Stimulated activated CD4-positive, alpha-beta T cell treated with anti-CD3 and anti-CD28 coated beads, Interleukin-12 subunit alpha, Interleukin-12 subunit beta, amount 100 ng/mL, for 48 hours (primary cell): ENCODE measurements at regions not wholly inside any gene's neighbourhood (a gene's known extent, or its start where the extent isn't known, plus 50 kb on each side); places are given as distances from the start of the nearest gene placed in this dataset.

Experiments
- DNase-seq, 3 donors: peaks; one replicate each; pipeline ENCODE4 v3.0.0-alpha.2; 2020; ENCODE audit warnings: low read depth in 2 of 3, low spot score in 1 of 3

DNA sequence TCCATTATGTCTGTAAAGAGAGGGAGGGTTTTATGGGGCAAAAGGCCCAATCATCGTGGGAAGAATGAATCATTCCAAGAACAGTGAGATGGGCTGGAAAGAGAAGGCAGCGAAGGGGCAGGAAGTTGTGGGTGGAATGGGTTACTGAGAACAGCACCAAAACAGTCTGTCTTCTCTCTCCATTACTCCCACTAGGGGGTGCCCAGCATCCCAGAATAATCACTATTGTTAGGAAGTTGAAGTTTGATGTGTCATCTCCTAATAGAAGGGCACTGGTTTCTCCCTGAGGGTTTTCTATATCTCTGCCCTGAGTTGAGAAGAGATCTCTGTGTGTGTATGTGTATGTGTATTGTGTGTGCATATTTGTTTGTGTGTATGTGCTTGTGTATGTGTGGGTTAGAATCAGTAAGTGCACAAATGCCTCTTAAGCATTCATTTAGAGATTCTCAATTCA is 76.6 kb upstream of the MAP4K3 start:
- DNase-seq: peak; percentile 65 to 73 (median 69)

DNA sequence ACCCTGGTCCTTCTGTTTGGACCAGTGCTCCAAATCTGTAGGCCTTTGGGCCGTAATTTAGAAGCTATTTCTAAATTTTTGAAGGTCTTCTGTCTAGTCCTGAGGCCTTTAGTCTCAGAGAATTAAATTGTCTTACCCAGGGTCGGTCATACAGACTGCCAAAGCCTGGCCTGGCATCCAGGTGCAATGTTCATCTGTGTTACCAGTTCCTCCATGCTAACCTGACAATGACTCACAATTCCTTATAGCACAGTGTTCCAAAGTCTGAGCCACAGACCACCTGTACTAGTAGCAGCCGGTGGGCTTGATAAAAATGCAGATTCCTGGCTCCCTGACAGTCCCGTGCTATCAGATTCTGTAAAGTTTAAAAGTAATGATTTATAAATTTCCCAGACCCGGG is 77.7 kb upstream of the MAP4K3 start:
- no peak for DNase-seq

DNA sequence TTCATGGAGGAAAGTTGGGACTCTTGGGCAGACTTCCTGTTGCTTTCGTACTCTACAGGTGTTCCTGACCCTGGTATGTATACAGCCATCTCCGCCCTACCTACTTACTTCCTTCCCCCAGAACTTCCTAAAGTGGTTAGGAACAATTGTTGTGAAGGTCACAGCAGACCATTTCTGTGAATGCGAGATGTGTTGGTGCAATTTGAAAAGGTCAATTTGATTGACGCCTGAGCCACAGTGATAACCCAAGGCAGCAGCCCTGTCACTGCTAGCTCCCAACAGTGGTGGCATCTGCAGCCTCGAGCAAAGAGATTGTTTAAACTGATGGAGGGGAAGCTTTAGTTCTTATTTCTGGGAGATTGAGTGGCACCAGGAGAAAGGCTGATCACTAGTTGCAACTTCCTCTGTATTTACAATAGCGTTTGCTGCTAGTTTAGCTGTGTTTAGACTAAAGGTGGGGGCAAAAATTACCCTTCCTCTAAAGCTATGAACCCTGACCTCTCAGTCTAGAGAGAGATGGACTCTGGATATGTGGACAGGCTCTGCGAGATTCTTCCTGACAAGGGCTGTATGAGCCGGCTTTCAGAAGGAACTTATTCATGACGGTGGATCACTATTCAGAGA is 78.3 kb upstream of the MAP4K3 start:
- no peak for DNase-seq

DNA sequence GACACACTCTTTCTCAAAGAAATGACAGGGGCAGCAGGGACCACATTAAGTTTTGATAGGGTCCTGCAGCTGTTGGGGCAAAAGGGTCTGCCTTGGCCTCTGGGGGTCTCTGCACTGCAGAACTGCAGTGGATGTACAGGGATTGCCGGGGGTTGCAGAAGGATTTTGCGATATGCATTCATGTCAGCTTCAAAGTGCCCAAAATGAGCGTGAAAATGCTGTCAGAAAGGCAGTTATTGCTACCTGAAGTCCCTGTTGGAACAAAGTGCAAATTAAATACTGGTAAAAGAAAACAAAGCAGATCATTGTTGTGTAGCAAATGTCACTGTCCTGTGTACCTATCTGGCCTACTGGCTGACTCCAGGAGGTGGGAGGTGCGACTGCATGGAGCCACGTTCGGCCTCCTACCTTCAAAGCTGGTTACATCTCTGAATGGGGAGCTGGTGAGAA is 78.8 kb upstream of the MAP4K3 start:
- no peak for DNase-seq

DNA sequence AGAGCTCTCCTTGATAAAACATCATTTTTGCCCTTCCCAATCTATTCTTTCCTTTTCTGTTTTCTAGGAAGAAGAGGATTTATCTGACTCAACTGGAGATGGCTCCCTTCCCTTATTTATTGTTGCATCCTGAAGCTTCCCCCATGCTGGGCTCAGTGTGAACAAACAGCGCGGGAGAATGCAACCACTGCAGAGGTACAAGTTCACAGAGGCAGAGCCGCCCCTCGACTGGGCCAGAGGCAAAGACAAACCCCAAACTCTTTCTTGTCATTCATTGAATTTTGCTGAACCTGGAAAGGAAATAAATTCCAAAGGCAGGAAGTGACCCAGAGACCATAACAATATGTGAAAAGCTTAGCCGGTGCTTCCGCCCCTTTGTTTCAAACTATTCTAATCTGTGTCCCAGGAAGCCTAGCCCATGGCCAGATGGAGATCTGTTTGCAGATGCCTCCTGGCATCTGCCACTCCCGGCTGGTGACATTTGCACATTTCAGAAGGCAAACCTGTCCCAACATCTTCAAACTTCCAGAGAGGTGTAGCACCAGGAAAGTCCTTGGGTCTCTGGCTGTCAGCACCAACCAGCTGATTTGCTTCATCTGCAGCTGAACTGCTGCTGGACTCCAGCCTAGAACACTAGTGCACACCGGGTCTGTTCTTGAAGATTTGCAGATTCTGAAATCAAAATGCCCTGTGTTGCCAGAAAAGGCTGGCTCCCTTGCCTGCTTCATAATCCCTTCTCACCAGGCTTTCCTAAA is 79.4 kb upstream of the MAP4K3 start:
- no peak for DNase-seq

DNA sequence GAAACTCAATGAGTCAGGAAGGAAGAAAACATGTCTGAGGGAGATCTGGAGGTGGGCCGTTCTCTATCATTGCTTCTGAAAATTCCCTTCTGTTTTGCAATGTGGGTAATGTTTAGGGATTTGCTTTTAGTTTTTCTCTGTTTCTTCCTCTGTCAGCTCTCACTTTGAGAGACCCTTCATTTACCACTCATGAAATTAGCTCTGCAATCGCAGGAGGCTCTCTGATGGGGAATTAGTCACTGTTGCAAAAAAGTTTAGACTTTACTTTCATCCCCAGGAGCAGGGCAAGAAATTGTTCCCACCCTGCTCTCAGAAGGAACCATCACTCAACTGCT is 80.0 kb upstream of the MAP4K3 start:
- DNase-seq: no peak

DNA sequence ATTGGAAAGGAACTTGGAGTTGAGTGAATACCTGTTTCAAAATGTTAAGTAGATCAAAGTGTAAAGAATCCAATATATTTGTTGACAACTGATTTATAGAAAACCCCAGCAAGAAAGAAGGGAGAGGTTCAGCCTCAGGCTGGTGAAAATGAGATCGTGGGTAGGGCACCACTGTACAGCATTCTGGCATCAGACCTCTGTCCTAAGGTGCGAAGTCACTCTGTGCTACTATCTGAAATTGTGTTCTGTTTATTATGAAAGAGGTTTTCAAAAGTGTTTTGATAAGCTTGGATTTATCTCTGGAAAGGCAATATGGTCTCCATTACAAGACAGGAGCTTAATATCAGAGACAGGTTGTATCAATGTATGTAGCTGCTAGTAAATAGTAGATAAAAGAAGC is 80.5 kb upstream of the MAP4K3 start:
- no peak for DNase-seq

DNA sequence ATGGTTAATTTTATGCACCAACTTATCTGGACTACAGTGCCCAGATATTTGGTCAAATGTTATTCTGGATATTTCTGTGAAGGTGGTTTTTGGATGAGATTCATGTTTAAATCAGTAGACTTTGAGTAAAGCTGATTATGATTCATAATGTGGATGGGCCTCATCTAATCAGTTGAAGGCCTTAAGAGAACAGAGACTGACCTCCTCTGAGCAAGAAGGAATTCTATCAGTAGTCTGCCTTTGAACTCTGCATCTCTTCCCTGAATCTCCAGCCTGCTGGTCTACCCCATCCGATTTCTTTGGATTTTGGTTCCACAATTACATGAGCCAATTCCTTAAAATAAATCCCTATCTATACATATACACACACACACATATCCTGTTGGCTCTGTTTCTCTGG is 82.8 kb upstream of the MAP4K3 start:
- DNase-seq: no peak

DNA sequence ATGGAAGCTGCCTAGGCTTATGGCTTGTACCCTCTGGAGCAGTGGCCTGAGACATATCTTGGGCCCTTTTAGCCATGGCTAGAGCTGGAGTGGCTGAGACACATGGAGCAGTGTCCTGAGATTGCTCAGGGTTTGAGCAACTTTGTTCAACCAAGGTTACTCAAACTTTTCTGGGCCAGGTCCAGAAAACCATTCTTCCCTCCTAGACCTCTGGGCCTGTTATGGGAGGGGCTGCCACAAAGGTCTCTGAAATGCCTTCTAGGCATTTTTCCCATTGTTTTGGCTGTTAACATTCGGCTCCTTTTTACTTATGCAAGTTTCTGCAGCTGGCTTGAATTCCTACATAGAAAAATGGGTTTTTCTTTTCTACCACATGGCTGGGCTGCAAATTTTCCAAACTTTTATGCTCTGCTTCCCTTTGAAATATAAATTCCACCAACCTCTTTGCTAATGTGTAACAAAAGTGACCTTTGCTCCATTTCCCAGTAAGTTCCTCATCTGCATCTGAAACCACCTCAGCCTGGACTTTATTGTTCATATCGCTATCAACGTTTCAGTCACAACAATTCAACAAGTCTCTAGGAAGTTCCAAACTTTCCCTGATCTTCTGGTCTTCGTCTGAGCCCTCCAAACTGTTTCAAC is 84.9 kb upstream of the MAP4K3 start:
- DNase-seq: no peak

DNA sequence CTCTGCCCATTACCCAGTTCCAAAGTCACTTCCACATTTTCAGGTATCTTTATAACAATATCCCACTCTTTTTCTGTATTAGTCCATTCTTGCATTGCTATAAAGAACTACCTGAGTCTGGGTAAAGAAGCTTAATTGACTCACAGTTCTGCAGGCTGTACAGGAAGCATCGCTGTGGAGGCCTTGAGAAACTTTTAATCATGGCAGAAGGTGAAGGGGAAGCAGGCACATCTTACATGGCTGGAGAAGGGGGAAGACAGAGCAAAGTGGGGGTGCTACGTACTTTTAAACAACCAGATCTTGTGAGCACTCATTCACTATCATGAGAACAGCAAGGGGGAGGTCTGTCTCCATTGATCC is 85.4 kb upstream of the MAP4K3 start:
- DNase-seq: no peak

DNA sequence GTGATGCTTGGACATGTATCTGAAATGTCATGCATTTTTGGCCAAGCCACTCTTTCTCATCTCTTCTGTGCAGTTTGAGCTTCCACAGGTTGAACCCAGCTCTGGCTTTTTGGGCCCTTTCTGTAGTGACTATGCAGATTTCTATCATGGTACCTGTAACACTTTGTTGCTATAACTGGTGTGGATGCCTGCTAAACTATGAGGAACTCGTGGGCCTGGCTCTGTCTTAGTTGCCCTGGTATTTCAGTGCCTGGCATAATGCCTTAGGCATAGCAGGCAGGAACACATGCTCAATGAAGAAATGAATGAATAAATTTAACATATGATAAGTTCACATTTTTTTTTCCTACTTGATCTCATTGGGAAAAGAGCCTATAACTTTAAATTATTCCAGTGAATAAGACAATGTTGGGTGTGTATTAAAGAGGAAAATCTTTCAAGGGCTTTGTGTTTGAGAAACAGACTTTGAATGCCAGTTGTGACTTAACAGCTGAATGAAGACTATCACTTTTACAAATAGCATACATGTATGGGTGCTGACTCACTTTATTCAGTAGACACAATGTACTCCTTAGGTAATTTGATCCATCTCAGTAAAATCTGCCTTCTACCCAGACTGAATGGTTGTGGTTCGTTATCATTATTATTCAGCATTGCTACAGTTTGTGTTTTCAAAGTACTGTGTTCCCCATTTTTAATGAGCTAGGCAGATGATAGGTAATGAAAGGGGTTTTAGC is 86.4 kb upstream of the MAP4K3 start:
- DNase-seq: no peak

DNA sequence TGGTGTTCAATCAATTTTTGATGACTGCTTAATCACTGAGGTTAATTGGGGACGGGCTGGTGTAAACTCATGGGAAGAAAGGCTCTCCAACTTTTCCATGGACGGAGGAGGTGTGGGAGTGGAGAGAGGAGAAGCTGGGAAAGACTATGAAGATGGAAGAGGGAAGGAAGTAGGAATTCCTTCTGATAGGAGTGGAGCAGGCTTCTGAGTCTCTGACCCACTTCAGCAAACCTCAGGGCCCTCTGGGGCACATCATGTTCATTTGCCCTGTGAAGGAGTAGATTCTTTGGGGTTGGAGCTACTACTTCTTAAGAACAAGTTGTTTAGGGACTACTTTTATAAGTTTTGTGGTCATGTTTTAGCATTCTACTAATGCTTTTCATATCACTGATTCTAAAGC is 87.0 kb upstream of the MAP4K3 start:
- no peak for DNase-seq

DNA sequence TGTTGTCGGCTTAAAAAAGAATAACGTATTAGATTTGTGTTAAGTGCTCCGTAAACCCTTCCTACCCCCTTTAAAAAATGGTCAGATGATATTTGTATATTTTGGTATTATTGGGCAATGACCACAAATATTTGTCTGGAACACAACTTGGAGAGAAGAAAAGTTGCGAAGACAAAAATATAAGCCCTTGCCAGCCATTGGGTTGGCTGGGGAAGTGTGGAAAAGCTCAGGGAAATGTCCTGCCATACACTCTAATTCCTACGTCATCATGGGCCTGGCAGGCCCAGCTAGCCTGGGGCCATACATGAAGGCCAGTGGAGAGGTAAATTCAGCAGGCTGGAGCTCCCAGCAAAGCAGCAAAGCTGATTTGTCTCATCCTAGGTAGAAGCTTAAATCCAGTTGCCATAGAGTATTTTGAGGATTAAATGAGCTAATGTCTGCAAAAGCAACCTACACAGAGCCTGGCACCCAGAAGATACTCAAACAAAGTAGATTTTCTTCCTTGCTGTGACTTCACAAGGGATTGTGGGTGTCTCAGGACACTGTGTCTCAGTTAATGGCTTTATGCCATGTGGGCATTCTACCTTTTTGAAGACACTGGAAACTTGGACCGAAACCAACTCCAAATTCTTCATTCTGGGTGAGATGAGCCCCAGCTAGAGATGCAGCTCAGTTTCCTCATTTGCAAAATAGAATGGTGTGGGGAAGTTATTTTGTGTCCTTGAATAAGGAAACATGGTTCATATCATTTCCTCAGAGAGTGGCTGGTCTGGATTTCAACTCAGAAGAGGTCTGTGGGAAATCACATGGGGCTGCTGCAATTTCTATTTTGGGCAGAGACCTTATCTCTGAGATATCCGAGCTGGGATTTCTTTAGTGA is 87.9 kb upstream of the MAP4K3 start:
- no peak for DNase-seq

DNA sequence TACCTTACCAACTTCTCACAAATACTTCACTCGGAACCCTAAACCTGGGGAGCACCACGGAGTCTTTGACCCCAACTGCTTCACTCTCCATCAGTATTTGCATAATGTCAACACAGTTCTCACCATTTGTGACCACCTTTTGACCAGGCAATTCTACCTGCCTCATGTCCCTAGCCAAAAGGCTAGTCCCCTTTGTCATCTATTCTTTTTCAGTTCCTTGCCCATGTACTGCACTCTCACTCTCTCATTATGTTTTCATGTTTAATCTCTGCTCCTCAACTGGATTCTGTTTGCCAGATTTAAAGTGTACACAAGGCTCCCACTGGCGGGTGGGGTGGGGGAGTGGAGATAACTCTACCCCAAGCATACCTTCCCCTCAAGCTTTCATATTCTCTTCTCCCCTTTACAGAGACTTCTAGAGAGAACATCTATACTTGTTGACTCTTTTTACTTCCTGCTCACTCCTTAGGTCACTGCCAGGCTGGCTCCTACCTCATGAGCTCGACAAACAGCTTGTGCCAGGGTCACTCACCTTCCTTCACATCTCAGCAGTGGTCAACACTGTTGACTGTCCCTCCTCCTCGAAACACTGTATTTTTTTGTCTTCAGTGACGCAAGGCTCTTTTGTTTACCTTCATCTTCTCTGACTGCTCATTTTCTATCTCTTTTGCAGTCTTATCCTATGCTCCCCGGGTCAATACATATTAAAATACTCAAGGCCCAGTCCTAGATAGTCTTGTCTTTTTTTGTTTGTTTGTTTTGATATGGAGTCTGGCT is 88.7 kb upstream of the MAP4K3 start:
- DNase-seq: no peak

DNA sequence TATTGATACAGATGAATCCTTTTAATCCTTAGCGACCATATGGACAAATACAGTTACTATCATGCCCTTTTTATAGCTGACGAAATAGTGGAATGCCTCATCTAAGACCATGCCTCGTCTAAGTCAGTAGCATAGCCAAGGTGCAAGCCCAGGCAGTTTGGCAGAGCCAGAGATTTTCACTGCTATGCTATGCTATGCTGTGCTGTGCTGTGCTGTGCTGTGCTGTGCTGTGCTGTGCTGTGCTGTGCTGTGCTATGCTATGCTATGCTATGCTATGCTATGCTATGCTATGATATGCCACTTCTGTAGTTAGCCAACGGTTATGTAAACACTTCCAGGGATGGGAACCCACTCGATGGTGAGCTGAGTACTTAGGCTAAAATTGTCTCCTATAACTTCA is 91.6 kb upstream of the MAP4K3 start:
- DNase-seq: no peak

DNA sequence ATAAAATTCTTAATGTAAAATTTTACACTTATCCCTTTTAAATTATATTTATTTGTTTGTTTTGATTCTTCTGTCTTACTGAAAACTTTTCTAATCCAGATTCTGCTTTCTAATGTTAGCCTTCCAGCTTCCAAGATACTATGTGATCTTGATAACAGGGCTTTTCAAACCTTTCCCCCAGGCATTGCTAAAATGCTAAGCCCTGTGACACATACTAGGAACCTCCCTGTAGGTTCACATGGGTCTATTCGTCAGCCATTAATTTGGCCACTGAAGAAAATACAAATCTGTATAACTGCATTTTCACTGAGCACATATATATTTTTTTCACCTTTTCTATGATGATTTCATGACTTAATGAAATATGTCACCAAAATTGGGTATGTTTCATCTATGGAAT is 92.8 kb upstream of the MAP4K3 start:
- no peak for DNase-seq

DNA sequence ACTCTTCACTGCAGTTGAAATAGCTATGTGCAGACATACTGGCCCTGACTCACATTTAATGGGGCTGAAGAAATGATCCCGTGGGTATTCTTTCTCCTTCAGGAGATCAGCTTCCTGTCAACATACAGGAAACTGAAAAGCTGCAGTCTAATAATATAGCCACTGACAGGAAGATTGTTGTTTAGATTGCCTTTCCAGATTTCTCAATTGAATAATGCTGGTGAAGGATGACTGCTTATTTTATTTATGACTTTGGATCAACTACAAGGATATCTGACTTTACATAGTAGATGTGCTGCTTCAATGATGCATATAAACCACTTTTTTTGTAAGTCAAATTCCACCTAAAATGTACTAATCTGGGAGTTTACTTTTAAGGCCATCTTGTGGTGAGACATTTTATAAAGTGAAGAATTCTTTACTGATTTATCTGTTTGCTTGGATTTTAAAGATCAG is 93.4 kb upstream of the MAP4K3 start:
- no peak for DNase-seq

DNA sequence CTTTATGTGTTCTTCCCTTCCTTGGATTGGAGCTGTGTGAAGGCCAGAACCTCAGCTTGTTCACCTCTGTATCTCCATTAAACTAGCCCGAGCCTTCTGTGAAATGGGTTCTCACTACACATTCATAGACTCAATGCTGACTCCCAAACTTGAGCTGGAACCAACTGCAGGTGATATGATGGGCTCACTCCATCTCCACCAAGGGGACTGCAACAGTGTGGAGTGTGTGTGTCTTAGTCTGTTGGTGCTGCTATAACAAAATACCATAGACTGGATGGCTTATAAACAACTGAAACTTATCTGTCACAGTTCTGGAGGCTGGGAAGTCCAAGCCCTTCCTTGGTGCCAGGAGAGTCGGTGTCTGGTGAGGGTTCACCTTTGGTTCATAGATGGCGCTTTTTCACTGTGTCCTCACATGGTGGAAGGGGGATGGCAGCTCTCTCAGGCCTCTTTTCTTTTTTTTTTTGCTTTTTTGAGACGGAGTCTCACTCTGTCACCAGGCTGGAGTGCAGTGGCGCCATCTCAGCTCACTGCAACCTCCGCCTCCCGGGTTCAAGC is 94.2 kb upstream of the MAP4K3 start:
- no peak for DNase-seq

DNA sequence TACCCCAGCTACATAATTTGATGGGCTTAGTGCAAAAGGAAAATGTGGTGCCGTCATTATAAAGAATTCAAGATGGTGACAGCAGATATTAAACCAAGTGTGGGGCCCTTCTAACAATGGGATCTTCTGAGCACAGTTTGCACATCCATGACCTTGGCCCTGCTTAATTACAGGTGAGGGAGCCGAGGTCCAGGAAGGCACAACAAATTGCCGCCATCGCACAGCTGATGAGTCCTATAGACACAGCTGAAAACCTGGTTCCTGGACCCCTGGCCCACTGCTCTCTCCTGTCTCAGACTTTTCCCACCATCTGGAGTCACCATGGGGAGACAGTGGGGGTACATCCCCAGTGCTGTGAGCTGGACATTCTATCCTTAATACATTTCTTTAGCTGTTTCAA is 95.8 kb upstream of the MAP4K3 start:
- DNase-seq: no peak
